Peyer's patch (tissue), 4 donors: ENCODE measurements at regions not wholly inside any gene's neighbourhood (a gene's known extent, or its start where the extent isn't known, plus 50 kb on each side); places are given as distances from the start of the nearest gene placed in this dataset.

ENCODE experiments used
- DNase-seq, 3 donors: peaks; one replicate each; pipeline ENCODE4 v3.0.0-alpha.2; 2017 to 2019
- H3K27ac ChIP-seq, 4 donors: fragments of 200-600 bp; sonication (generic); one replicate each; pipeline ENCODE4 v1.5.1; 2016 to 2019
- H3K27me3 ChIP-seq, 2 donors: fragments of 200-600 bp; sonication (generic); one replicate each; pipeline ENCODE4 v1.5.1; 2019
- H3K36me3 ChIP-seq, 3 donors: fragments of 200-600 bp; sonication (generic); one replicate each; pipeline ENCODE4 v1.5.1; 2016 to 2019
- H3K4me1 ChIP-seq, 4 donors: fragments of 200-600 bp; sonication (generic); one replicate each; pipeline ENCODE4 v1.5.1; 2016 to 2019
- H3K4me3 ChIP-seq, 4 donors: fragments of 200-600 bp; sonication (generic); 1 replicate in 3 of 4; 2 replicates in 1 of 4; pipeline ENCODE4 v1.5.1; 2016 to 2019; ENCODE audit warnings: mild to moderate bottlenecking in 1 of 4
- H3K9me3 ChIP-seq, 4 donors: fragments of 200-600 bp; sonication (generic); one replicate each; pipeline ENCODE4 v1.5.1; 2016 to 2019; ENCODE audit warnings: mild to moderate bottlenecking in 1 of 4
- CTCF ChIP-seq, 6 experiments: fragments of 450-650 bp in 4 of 6; fragments of 200-600 bp in 2 of 6; sonication (generic) in 1 of 6; IDR thresholded peaks; one replicate each; pipeline ENCODE4 v1.5.1; 2017 to 2019; ENCODE audit warnings: antibody characterized with exemption in 6 of 6, mild to moderate bottlenecking in 3 of 6, moderate library complexity in 1 of 6
- POLR2A ChIP-seq, 2 donors: fragments of 450-650 bp; IDR thresholded peaks; one replicate each; pipeline ENCODE4 v1.5.1; 2017; ENCODE audit warnings: antibody characterized with exemption in 2 of 2, mild to moderate bottlenecking in 2 of 2, moderate library complexity in 2 of 2

GRCh38 chr13:69296130-69296529, 811.5 kb upstream of the ATXN8OS start:
- H3K27me3 ChIP-seq = no peaks in the 10 kb centered on the region
- H3K9me3 ChIP-seq = no peaks in the 10 kb centered on the region
- H3K4me1 ChIP-seq = no peaks in the 10 kb centered on the region
- no peak for DNase-seq
- H3K36me3 ChIP-seq = no peaks in the 10 kb centered on the region
- no peak overlapping the region for H3K27ac ChIP-seq
- TF ChIP-seq POLR2A (IDR thresholded peaks at IDR 0.05) = no peak
- TF ChIP-seq CTCF (IDR thresholded peaks at IDR 0.05) = no peak
- no peak overlapping the region for H3K4me3 ChIP-seq

- no peaks in the 10 kb centered on the region for H3K36me3 ChIP-seq
- H3K27ac ChIP-seq = no peak overlapping the region
- DNase-seq = no peak
- no peak overlapping the region for H3K4me3 ChIP-seq
- H3K4me1 ChIP-seq = no peaks in the 10 kb centered on the region
- no peak for TF ChIP-seq CTCF (IDR thresholded peaks at IDR 0.05)
- no peak for TF ChIP-seq POLR2A (IDR thresholded peaks at IDR 0.05)
- H3K9me3 ChIP-seq = no peaks in the 10 kb centered on the region
- H3K27me3 ChIP-seq = no peaks in the 10 kb centered on the region
These were observed 814.7 kb upstream of the ATXN8OS start for GRCh38 chr13:69292789-69293425.

- TF ChIP-seq CTCF (IDR thresholded peaks at IDR 0.05) (no peak), POLR2A (IDR thresholded peaks at IDR 0.05) (no peak)
These were observed 816.2 kb upstream of the ATXN8OS start for GRCh38 chr13:69291292-69291906.

GRCh38 chr13:69288026-69288425, 819.6 kb upstream of the ATXN8OS start:
- Histone ChIP-seq H3K9me3 (no peaks in the 10 kb centered on the region), H3K4me3 (no peak overlapping the region), H3K27me3 (no peaks in the 10 kb centered on the region), H3K27ac (no peak overlapping the region), H3K4me1 (no peaks in the 10 kb centered on the region), H3K36me3 (no peaks in the 10 kb centered on the region)
- TF ChIP-seq POLR2A (IDR thresholded peaks at IDR 0.05) = no peak
- TF ChIP-seq CTCF (IDR thresholded peaks at IDR 0.05) = no peak
- no peak for DNase-seq

More at GRCh38 chr13:69291292-69291906, 816.2 kb upstream of the ATXN8OS start:
- DNase-seq = no peak
- no peaks in the 10 kb centered on the region for H3K36me3 ChIP-seq
- H3K4me1 ChIP-seq = no peaks in the 10 kb centered on the region
- H3K4me3 ChIP-seq = no peak overlapping the region
- H3K9me3 ChIP-seq = no peaks in the 10 kb centered on the region
- no peaks in the 10 kb centered on the region for H3K27me3 ChIP-seq
- no peak overlapping the region for H3K27ac ChIP-seq

GRCh38 chr13:69287050-69287698, 820.5 kb upstream of the ATXN8OS start:
- no peak overlapping the region for H3K4me3 ChIP-seq

More at GRCh38 chr13:69287050-69287698, 820.5 kb upstream of the ATXN8OS start:
- DNase-seq = no peak
- H3K27ac ChIP-seq = no peak overlapping the region
- no peaks in the 10 kb centered on the region for H3K27me3 ChIP-seq
- no peaks in the 10 kb centered on the region for H3K9me3 ChIP-seq
- no peak for TF ChIP-seq POLR2A (IDR thresholded peaks at IDR 0.05)
- no peak for TF ChIP-seq CTCF (IDR thresholded peaks at IDR 0.05)
- H3K36me3 ChIP-seq = no peaks in the 10 kb centered on the region
- H3K4me1 ChIP-seq = no peaks in the 10 kb centered on the region
